CD14-positive monocyte (primary cell): ENCODE measurements at regions not wholly inside any gene's neighbourhood (a gene's known extent, or its start where the extent isn't known, plus 50 kb on each side); places are given as distances from the start of the nearest gene placed in this dataset.

ENCODE experiments used
- DNase-seq, 3 donors: peaks; one replicate each; pipeline ENCODE4 v3.0.0-alpha.2; 2011 to 2022
- H2AFZ ChIP-seq: 2 replicates; pipeline ENCODE4 v1.6.0; 2012; ENCODE audit warnings: mild to moderate bottlenecking, low read depth, low read length, inconsistent platforms; ENCODE audit not compliant: insufficient read depth, poor library complexity, severe bottlenecking
- H3K27ac ChIP-seq, 2 donors: 1 replicate in 1 of 2; 2 replicates in 1 of 2; pipeline ENCODE4 v1.5.1; 2012 to 2013; ENCODE audit warnings: low read length in 2 of 2, control low read depth in 1 of 2, inconsistent platforms in 1 of 2, low read depth in 1 of 2, mild to moderate bottlenecking in 1 of 2
- H3K27me3 ChIP-seq, 2 donors: one replicate each; pipeline versions ENCODE4 v1.6.0 to v1.6.1; 2011 to 2013; ENCODE audit warnings: low read length in 2 of 2; ENCODE audit not compliant: control insufficient read depth in 2 of 2, insufficient read depth in 2 of 2
- H3K36me3 ChIP-seq, 2 donors: replicated peaks in 1 of 2; 1 replicate in 1 of 2; 2 replicates in 1 of 2; pipeline versions ENCODE4 v1.5.1 to v1.6.1; 2012 to 2013; ENCODE audit warnings: low read length in 2 of 2, control low read depth in 1 of 2, inconsistent platforms in 1 of 2, mild to moderate bottlenecking in 1 of 2; ENCODE audit not compliant: insufficient read depth in 2 of 2, control insufficient read depth in 1 of 2
- H3K4me1 ChIP-seq, 2 donors: 1 replicate in 1 of 2; 2 replicates in 1 of 2; pipeline versions ENCODE4 v1.5.1 to v1.6.1; 2012 to 2013; ENCODE audit warnings: low read length in 2 of 2, control low read depth in 1 of 2, inconsistent platforms in 1 of 2, mild to moderate bottlenecking in 1 of 2, moderate library complexity in 1 of 2; ENCODE audit not compliant: insufficient read depth in 2 of 2, control insufficient read depth in 1 of 2
- H3K4me2 ChIP-seq: replicated peaks from 2 replicates; pipeline ENCODE3; 2012; ENCODE audit warnings: low read length, moderate library complexity, mild to moderate bottlenecking; ENCODE audit not compliant: poor library complexity, severe bottlenecking; ENCODE audit errors: extremely low read depth
- H3K4me3 ChIP-seq, 3 experiments: fragments of 200-600 bp in 1 of 3; sonication (generic) in 1 of 3; replicated peaks in 1 of 3; 1 replicate in 2 of 3; 2 replicates in 1 of 3; pipeline ENCODE4 v1.5.1; 2011 to 2013; ENCODE audit warnings: low read length in 3 of 3, mild to moderate bottlenecking in 3 of 3, control low read depth in 2 of 3, low read depth in 2 of 3, inconsistent platforms in 1 of 3, moderate library complexity in 1 of 3
- H3K79me2 ChIP-seq: 2 replicates; pipeline ENCODE4 v1.6.0; 2012; ENCODE audit warnings: mild to moderate bottlenecking, control low read depth, inconsistent platforms, low read length, moderate library complexity; ENCODE audit not compliant: insufficient read depth
- H3K9ac ChIP-seq: 2 replicates; pipeline ENCODE4 v1.6.0; 2017; ENCODE audit warnings: low read length, mild to moderate bottlenecking; ENCODE audit not compliant: insufficient read depth, poor library complexity, severe bottlenecking
- H3K9me3 ChIP-seq, 2 donors: replicated peaks in 1 of 2; 1 replicate in 1 of 2; 2 replicates in 1 of 2; pipeline versions ENCODE4 v1.5.1 to v1.6.1; 2012 to 2013; ENCODE audit warnings: low read length in 2 of 2, control low read depth in 1 of 2; ENCODE audit not compliant: control insufficient read depth in 1 of 2, insufficient read depth in 1 of 2
- H4K20me1 ChIP-seq: 2 replicates; pipeline ENCODE4 v1.6.0; 2012; ENCODE audit warnings: mild to moderate bottlenecking, low read length, control low read depth, moderate library complexity; ENCODE audit not compliant: insufficient read depth
- H3K27ac Mint-ChIP-seq, 7 donors: one replicate each; pipeline ENCODE4 v1.8.0; 2020; ENCODE audit warnings: mild to moderate bottlenecking in 7 of 7, mixed read lengths in 7 of 7, moderate library complexity in 6 of 7, inconsistent platforms in 2 of 7
- H3K27me3 Mint-ChIP-seq, 3 donors: one replicate each; pipeline ENCODE4 v1.8.0; 2021 to 2022; ENCODE audit warnings: low read depth in 3 of 3, mild to moderate bottlenecking in 3 of 3, mixed read lengths in 3 of 3, moderate library complexity in 3 of 3, inconsistent platforms in 1 of 3
- H3K36me3 Mint-ChIP-seq, 2 donors: one replicate each; pipeline ENCODE4 v1.8.0; 2020; ENCODE audit warnings: mixed read lengths in 2 of 2, inconsistent platforms in 1 of 2, mild to moderate bottlenecking in 1 of 2
- H3K4me1 Mint-ChIP-seq: one replicate; pipeline ENCODE4 v1.8.0; 2020; ENCODE audit warnings: mild to moderate bottlenecking, mixed read lengths
- H3K4me3 Mint-ChIP-seq, 2 donors: one replicate each; pipeline ENCODE4 v1.8.0; 2020; ENCODE audit warnings: mild to moderate bottlenecking in 2 of 2, mixed read lengths in 2 of 2, moderate library complexity in 1 of 2
- H3K9me3 Mint-ChIP-seq, 7 donors: one replicate each; pipeline ENCODE4 v1.8.0; 2020 to 2022; ENCODE audit warnings: mixed read lengths in 7 of 7, mild to moderate bottlenecking in 6 of 7, moderate library complexity in 6 of 7, inconsistent platforms in 2 of 7
- WGBS: methylation state at CpG from one replicate; pipeline ENCODE4 v1.1.5; 2013; ENCODE audit warnings: missing lambda C conversion rate; ENCODE audit not compliant: insufficient coverage; 5-methylcytosine and 5-hydroxymethylcytosine counted together
- intact Hi-C, 2 donors: fragments of 100-400 bp; cut with micrococcal nuclease; formaldehyde crosslinking; loops; one replicate each; pipeline versions ENCODE4 v1.15.0 to v1.15.1; 2023
- TF ChIP-seq, protein P1 (sequence below): fragments of 200-600 bp; IDR thresholded peaks from one replicate; pipeline ENCODE4 v1.8.0; 2022; ENCODE audit warnings: antibody characterized with exemption, mild to moderate bottlenecking

DNA sequence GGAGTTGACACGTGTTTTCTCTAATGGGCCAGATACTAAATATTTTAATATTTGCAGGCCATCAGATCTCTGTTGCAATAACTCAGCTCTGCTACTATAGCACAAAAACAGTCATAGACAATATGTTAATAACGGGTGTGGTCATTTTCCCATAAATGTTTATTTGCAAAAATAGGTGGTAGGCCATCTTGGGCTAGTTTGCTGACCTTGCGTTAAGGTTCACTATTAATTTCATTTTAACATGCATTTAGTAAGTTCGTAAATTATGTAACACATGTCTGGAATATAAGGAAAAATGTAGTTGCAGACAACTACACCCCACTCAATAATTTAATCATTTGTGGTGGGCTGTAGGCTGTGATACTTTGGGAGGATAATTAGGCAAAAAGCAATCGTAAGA lies 577.8 kb downstream of the PKHD1 start:
- no peak for DNase-seq
- Histone ChIP-seq H3K9me3 (no peaks in the 10 kb centered on the region), H3K4me1 (no peaks in the 10 kb centered on the region), H4K20me1 (no peaks in the 10 kb centered on the region), H3K79me2 (no peaks in the 10 kb centered on the region), H2AFZ (no peak overlapping the region), H3K4me3 (no peak overlapping the region), H3K27me3 (no peaks in the 10 kb centered on the region), H3K36me3 (no peaks in the 10 kb centered on the region), H3K4me2 (no peak overlapping the region), H3K9ac (no peak overlapping the region), H3K27ac (no peak overlapping the region)
- Mint-ChIP-seq H3K4me1 (no peaks in the 10 kb centered on the region), H3K27me3 (peaks cover 0 to 4% (median 0%) of the 10 kb centered on the region in 3 donors), H3K9me3 (peaks cover 0 to 3% (median 0%) of the 10 kb centered on the region in 7 donors), H3K36me3 (no peaks in the 10 kb centered on the region), H3K27ac (no peak overlapping the region), H3K4me3 (no peak overlapping the region)
- no CpG with 5 or more reads among the region's 5 CpGs for WGBS
- intact Hi-C loops: no loop called here
- TF ChIP-seq, protein P1, sequence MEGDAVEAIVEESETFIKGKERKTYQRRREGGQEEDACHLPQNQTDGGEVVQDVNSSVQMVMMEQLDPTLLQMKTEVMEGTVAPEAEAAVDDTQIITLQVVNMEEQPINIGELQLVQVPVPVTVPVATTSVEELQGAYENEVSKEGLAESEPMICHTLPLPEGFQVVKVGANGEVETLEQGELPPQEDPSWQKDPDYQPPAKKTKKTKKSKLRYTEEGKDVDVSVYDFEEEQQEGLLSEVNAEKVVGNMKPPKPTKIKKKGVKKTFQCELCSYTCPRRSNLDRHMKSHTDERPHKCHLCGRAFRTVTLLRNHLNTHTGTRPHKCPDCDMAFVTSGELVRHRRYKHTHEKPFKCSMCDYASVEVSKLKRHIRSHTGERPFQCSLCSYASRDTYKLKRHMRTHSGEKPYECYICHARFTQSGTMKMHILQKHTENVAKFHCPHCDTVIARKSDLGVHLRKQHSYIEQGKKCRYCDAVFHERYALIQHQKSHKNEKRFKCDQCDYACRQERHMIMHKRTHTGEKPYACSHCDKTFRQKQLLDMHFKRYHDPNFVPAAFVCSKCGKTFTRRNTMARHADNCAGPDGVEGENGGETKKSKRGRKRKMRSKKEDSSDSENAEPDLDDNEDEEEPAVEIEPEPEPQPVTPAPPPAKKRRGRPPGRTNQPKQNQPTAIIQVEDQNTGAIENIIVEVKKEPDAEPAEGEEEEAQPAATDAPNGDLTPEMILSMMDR: no peak

- Histone ChIP-seq H4K20me1 (no peaks in the 10 kb centered on the region), H3K27ac (no peak overlapping the region), H3K4me3 (no peak overlapping the region), H3K27me3 (no peaks in the 10 kb centered on the region), H3K4me2 (no peak overlapping the region), H2AFZ (no peak overlapping the region), H3K36me3 (no peaks in the 10 kb centered on the region), H3K9ac (no peak overlapping the region), H3K9me3 (no peaks in the 10 kb centered on the region), H3K4me1 (no peaks in the 10 kb centered on the region), H3K79me2 (no peaks in the 10 kb centered on the region)
- peaks cover 0 to 1% (median 0%) of the 10 kb centered on the region in 7 donors for H3K9me3 Mint-ChIP-seq
- no peaks in the 10 kb centered on the region for H3K36me3 Mint-ChIP-seq
- H3K4me1 Mint-ChIP-seq: no peaks in the 10 kb centered on the region
- no peak for DNase-seq
- intact Hi-C loops: no loop called here
- H3K27ac Mint-ChIP-seq: no peak overlapping the region
- H3K4me3 Mint-ChIP-seq: no peak overlapping the region
- H3K27me3 Mint-ChIP-seq: peaks cover 0 to 4% (median 0%) of the 10 kb centered on the region in 3 donors
- TF ChIP-seq, protein P1: no peak
These were observed 576.3 kb downstream of the PKHD1 start for GRCh38 chr6:51511081-51511480.
